ENCODE measurements at regions not wholly inside any gene's neighbourhood (a gene's known extent, or its start where the extent isn't known, plus 50 kb on each side); places are given as distances from the start of the nearest gene placed in this dataset.

- TF ChIP-seq, protein P1, sequence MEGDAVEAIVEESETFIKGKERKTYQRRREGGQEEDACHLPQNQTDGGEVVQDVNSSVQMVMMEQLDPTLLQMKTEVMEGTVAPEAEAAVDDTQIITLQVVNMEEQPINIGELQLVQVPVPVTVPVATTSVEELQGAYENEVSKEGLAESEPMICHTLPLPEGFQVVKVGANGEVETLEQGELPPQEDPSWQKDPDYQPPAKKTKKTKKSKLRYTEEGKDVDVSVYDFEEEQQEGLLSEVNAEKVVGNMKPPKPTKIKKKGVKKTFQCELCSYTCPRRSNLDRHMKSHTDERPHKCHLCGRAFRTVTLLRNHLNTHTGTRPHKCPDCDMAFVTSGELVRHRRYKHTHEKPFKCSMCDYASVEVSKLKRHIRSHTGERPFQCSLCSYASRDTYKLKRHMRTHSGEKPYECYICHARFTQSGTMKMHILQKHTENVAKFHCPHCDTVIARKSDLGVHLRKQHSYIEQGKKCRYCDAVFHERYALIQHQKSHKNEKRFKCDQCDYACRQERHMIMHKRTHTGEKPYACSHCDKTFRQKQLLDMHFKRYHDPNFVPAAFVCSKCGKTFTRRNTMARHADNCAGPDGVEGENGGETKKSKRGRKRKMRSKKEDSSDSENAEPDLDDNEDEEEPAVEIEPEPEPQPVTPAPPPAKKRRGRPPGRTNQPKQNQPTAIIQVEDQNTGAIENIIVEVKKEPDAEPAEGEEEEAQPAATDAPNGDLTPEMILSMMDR (IDR thresholded peaks at IDR 0.05): no peak
Measured at GRCh38 chr7:20560325-20561180, 54.9 kb upstream of the ABCB5 start.

DNA sequence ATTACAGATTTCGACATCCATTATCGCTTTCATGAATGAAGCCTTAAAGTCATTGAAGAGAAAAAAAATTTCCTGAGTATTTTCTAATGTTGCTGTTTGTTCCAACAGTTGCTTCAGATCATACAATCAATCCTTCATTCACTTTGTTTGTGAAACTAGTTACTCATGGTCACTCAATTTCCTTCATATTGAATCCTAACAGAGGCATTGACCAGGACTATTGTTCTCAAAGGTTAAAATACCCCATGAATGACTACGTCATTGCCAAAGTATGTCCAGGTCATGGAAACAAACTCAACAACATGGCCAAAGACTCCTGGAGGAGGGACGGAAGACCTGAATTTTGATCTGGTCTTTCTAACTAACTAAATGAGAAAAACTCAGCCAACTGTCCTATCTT, 54.0 kb upstream of the ABCB5 start:
- TF ChIP-seq, protein P1 (IDR thresholded peaks at IDR 0.05): no peak

DNA sequence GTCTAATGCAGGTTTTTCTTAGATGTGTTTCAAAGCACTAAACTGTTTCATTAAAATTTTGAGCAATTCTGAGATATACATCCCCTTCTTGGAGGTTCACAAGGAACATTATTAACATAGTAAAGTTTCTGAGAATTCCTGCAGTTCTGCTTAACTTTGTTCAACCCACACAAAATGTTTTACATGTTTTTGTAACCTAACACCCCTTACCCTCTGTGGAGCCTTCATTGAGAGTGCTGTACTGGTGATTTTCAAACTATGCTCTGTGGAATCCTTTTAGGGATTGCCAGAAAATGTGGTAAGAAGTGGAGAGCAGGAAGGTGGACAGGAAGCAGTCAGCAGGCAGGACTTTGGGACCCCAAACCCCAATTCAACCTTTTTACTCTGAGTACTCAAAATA, 53.6 kb upstream of the ABCB5 start:
- TF ChIP-seq, protein P1 (IDR thresholded peaks at IDR 0.05): no peak

- TF ChIP-seq, protein P1 (IDR thresholded peaks at IDR 0.05): no peak
Measured at GRCh38 chr7:20562461-20562860, 53.0 kb upstream of the ABCB5 start.

Measured in LNCAP (cell line).